NCI-H2029 treated with DMSO at 0.1 percent for 48 hours (cell line): ENCODE measurements at regions not wholly inside any gene's neighbourhood (a gene's known extent, or its start where the extent isn't known, plus 50 kb on each side); places are given as distances from the start of the nearest gene placed in this dataset.
"Not testable (repeated sequence)": the region's sequence is repeated elsewhere in the genome, so short reads cannot be mapped to it uniquely, and the experiment has no call there.

Experiments
- DNase-seq: peaks from one replicate; lab custom pipeline; 2025; lab: John Stamatoyannopoulos, UW

GRCh38 chr2:150850641-150851040 lies 363.2 kb upstream of the RND3 start:
- no peak for DNase-seq

- DNase-seq = no peak
Measured at GRCh38 chr2:150847578-150847977, 360.1 kb upstream of the RND3 start.

GRCh38 chr2:150846691-150847090 lies 359.2 kb upstream of the RND3 start:
- DNase-seq = no peak

GRCh38 chr2:150832686-150833085 lies 345.2 kb upstream of the RND3 start:
- no peak for DNase-seq

- DNase-seq = no peak
Measured at GRCh38 chr2:150824118-150824517, 336.7 kb upstream of the RND3 start.

- no peak for DNase-seq
Measured at GRCh38 chr2:150817422-150817821, 330.0 kb upstream of the RND3 start.

DNA sequence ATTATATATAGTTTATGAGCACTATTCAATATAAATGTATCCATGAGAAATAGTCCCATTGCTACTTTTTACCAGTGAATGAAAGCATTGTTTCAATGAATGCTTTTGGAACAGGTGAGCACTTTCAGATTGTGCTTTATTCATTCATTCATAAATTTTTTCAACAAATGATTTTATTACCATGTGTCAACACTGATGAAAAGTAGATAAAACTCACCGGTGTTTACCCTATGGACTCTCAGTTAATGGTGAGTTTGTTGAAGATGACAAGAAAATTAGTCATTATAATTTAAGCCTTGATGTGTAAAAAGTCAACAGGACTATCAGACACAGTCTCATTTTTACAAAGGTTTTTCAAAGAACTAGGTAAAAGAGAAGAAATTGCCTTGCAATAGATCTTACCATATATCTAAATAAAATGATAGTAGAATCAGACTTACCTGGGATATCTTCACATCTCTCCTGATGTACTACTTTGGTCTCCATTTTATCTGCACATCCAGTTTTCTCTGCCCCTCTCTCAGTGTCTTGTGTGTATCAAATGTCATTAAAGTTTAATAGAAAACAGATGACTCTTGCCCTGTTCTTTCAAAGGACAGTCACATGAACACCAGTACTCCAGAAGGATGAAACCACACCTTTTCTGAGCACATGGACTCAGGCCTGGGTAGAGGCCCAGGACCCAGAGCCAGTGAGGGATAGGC lies 325.3 kb upstream of the RND3 start:
- no peak for DNase-seq

GRCh38 chr2:150812066-150812465 lies 324.6 kb upstream of the RND3 start:
- DNase-seq = no peak

GRCh38 chr2:150811259-150811855 lies 323.9 kb upstream of the RND3 start:
- DNase-seq = no peak

DNA sequence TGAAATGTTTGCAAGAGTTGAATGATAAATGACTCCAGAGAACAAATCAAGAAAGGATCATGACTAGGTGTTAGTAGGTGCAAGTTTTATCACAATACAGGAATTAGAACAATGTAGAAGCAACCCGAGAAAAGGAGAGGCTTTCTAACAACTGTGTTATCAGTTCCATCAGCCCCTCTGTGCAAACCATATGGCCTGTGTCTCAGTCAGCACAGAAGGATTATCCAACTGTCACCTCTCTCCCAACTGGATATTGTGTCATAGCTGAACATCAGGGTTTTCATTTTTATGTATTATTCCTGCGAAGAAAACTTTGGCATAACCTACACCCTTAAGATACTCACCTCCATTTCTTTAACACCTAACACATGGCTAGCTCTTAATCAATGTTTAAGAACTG lies 321.6 kb upstream of the RND3 start:
- no peak for DNase-seq

GRCh38 chr2:150806336-150806735 lies 318.9 kb upstream of the RND3 start:
- no peak for DNase-seq

- DNase-seq = no peak
Measured at GRCh38 chr2:150803689-150804398, 316.4 kb upstream of the RND3 start.

- no peak for DNase-seq
Measured at GRCh38 chr2:150802635-150803034, 315.2 kb upstream of the RND3 start.

- DNase-seq = not testable (repeated sequence)
Measured at GRCh38 chr2:150796236-150796635, 308.8 kb upstream of the RND3 start.

DNA sequence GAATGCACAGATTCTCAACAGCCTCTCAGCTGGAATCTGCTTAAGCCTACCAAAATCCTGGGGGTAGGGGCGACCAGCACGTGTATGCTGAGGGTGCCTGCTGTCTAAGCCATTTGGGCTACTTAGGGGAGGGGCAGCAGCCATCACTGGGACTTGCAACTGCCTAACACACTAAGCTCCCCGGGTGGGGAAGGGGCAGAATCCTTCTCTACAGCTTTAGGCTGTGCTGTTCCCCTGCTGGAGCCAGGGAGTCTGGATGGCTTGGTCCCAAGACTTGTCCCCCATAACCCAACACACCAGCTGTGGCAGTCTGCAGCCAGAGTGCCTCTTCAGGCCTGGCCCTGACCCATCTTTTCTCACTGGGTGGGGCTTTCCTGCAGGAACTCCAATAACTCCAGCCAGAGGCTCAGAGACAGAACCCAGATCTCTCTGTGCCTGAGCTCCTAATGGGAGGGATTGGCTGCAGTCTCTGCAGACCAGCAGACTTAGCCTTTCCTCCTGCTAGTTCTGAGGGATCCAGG lies 305.4 kb upstream of the RND3 start:
- DNase-seq = no peak

DNA sequence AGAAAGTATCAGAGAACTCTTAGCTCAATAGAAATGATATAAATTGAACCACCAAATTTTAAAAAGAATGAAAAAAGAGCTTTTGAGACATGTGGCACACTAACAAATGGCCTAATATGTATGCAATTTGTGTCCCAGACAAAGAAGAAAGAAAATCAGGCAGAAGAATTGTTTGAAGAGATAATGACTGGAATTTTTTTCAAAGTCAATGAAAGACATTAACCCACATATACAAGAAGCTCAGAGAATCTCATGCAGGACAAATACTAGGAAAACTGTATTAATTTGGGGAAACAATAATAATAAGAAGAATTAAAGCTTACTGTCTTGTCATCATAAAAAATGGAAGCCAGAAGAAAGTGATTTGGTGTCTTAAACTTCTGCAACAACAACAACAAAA lies 304.1 kb upstream of the RND3 start:
- no peak for DNase-seq

GRCh38 chr2:150789376-150789905 lies 302.0 kb upstream of the RND3 start:
- DNase-seq = no peak

- DNase-seq = no peak
Measured at GRCh38 chr2:150788426-150789140, 301.1 kb upstream of the RND3 start.

GRCh38 chr2:150787353-150788093 lies 300.1 kb upstream of the RND3 start:
- no peak for DNase-seq

DNA sequence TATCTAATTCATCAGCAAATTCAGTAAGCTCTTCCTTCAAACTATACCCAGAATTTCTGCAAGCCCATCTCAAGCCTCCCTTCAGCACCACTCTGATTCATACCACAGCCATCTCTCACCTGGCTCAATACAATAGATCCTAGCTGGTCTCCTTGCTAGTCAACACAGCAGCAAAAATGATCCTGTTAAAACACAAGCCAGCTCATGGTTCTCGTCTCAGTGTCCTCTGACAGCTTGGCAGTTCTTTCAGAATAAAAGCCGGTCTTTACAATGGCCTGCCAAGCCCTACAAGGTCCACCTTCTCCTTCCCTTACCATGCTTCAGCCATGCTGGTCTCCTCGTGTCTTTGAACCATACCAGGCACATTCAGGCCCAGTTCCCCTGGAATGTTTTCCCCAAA lies 296.9 kb upstream of the RND3 start:
- no peak for DNase-seq

DNA sequence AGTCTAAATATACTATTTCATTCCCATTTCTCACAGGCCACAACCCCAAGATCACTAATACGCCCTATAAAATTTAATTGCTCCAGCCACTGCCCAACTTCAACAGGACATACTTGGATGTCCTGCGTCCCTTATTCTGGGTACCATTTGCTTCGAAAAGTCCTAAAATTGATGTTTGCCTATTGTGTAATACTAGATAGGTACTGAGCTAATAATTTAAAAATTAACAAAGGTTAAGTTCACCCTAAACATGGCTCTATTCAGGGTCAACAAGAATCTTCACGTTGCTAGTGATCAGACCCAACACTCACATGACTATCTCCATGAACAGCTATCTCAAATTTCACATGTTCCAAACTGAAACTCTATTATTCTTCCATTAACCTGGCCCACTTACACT lies 296.4 kb upstream of the RND3 start:
- no peak for DNase-seq

GRCh38 chr2:150783015-150783414 lies 295.5 kb upstream of the RND3 start:
- no peak for DNase-seq
